Stomach (tissue), 8 donors: ENCODE measurements at regions not wholly inside any gene's neighbourhood (a gene's known extent, or its start where the extent isn't known, plus 50 kb on each side); places are given as distances from the start of the nearest gene placed in this dataset.
A peak's percentile ranks its signal among the peaks of the same experiment; 100 is the strongest.

Experiments used
- DNase-seq, 2 donors: peaks; one replicate each; pipeline versions ENCODE4 v3.0.0 to v3.0.0-alpha.2; 2013 to 2019
- H3K27ac ChIP-seq, 5 donors: fragments of 200-600 bp in 4 of 5; sonication (generic) in 4 of 5; one replicate each; pipeline ENCODE4 v1.5.1; 2013 to 2019; ENCODE audit warnings: mild to moderate bottlenecking in 1 of 5, moderate library complexity in 1 of 5
- H3K27me3 ChIP-seq, 3 donors: fragments of 200-600 bp; sonication (generic); one replicate each; pipeline ENCODE4 v1.5.1; 2017 to 2019; ENCODE audit warnings: mixed run types in 1 of 3
- H3K36me3 ChIP-seq, 4 donors: fragments of 200-600 bp; sonication (generic); 1 replicate in 3 of 4; 2 replicates in 1 of 4; pipeline ENCODE4 v1.5.1; 2016 to 2019
- H3K4me1 ChIP-seq, 4 donors: fragments of 200-600 bp; sonication (generic); one replicate each; pipeline ENCODE4 v1.5.1; 2016 to 2019
- H3K4me3 ChIP-seq, 4 donors: fragments of 200-600 bp; sonication (generic) in 3 of 4; one replicate each; pipeline ENCODE4 v1.5.1; 2016 to 2019; ENCODE audit warnings: mild to moderate bottlenecking in 1 of 4
- H3K9me3 ChIP-seq, 4 donors: fragments of 200-600 bp; sonication (generic); one replicate each; pipeline ENCODE4 v1.5.1; 2016 to 2019
- EP300 ChIP-seq: sonication (generic); formaldehyde crosslinking; IDR thresholded peaks from one replicate; pipeline ENCODE4 v1.6.1; 2017; ENCODE audit warnings: antibody characterized with exemption
- POLR2A ChIP-seq, 4 donors: fragments of 450-650 bp; IDR thresholded peaks; one replicate each; pipeline ENCODE4 v1.6.1; 2016; ENCODE audit warnings: antibody characterized with exemption in 4 of 4, control low read depth in 2 of 4, mild to moderate bottlenecking in 1 of 4, moderate library complexity in 1 of 4
- POLR2AphosphoS5 ChIP-seq, 3 donors: sonication (generic); formaldehyde crosslinking; IDR thresholded peaks; one replicate each; pipeline ENCODE4 v1.6.1; 2016; ENCODE audit warnings: antibody characterized with exemption in 3 of 3
- WGBS, 5 donors: extraction: QIAGEN DNeasy Blood & Tissue Kit in 3 of 5; methylation state at CpG; one replicate each; pipeline versions ENCODE4 v1.1.5 to v1.1.7; 2013 to 2018; 5-methylcytosine and 5-hydroxymethylcytosine counted together
- intact Hi-C: fragments of 100-400 bp; cut with DNase I; formaldehyde crosslinking; loops from one replicate; pipeline ENCODE4 v1.15.1; 2023; ENCODE audit warnings: low total_unique reads
- TF ChIP-seq, protein P1 (sequence below), 7 experiments: fragments of 450-650 bp in 4 of 7; fragments of 200-600 bp in 3 of 7; sonication (generic) in 3 of 7; IDR thresholded peaks; one replicate each; pipeline ENCODE4 v1.5.1; 2016 to 2019; ENCODE audit warnings: antibody characterized with exemption in 7 of 7, control low read depth in 2 of 7, mild to moderate bottlenecking in 1 of 7
- donor health status: healthy with polysubstance abuse.
- donor health status: Bipolar disorder and iron deficiency.
- donor health status: healthy.

DNA sequence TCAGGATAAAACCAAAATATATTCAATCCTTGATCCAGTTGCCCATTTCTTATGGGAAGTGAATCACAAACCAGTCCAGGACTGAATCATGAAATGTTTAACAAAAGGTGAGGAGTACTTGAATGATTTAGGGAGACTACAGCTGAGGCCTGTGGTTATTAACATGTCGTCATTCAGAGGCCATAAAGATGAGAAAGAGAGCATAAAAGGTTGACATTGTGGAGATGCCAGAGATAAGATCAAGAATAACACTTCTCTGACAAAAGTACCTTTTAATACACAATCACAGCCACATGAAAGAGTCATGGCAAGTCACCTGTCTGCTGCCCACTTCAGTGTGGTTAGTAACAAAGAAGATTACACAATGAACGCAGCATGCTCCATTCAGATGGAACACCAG is 1195.7 kb upstream of the SORCS1 start:
- intact Hi-C loops, result no loop called here
- no peak overlapping the region for H3K4me3 ChIP-seq
- no peak overlapping the region for H3K27ac ChIP-seq
- 54 to 80% (median 71%) methylated on average over 2 of the region's 2 CpGs for WGBS, 5 donors
- no peaks in the 10 kb centered on the region for H3K36me3 ChIP-seq
- TF ChIP-seq, protein P1, sequence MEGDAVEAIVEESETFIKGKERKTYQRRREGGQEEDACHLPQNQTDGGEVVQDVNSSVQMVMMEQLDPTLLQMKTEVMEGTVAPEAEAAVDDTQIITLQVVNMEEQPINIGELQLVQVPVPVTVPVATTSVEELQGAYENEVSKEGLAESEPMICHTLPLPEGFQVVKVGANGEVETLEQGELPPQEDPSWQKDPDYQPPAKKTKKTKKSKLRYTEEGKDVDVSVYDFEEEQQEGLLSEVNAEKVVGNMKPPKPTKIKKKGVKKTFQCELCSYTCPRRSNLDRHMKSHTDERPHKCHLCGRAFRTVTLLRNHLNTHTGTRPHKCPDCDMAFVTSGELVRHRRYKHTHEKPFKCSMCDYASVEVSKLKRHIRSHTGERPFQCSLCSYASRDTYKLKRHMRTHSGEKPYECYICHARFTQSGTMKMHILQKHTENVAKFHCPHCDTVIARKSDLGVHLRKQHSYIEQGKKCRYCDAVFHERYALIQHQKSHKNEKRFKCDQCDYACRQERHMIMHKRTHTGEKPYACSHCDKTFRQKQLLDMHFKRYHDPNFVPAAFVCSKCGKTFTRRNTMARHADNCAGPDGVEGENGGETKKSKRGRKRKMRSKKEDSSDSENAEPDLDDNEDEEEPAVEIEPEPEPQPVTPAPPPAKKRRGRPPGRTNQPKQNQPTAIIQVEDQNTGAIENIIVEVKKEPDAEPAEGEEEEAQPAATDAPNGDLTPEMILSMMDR (IDR thresholded peaks at IDR 0.05), result no peak
- TF ChIP-seq EP300 (no peak), POLR2A (IDR thresholded peaks at IDR 0.05) (no peak), POLR2AphosphoS5 (IDR thresholded peaks at IDR 0.05) (no peak)
- H3K4me1 ChIP-seq, result no peaks in the 10 kb centered on the region
- no peak for DNase-seq
- no peaks in the 10 kb centered on the region for H3K9me3 ChIP-seq
- H3K27me3 ChIP-seq, result no peaks in the 10 kb centered on the region

DNA sequence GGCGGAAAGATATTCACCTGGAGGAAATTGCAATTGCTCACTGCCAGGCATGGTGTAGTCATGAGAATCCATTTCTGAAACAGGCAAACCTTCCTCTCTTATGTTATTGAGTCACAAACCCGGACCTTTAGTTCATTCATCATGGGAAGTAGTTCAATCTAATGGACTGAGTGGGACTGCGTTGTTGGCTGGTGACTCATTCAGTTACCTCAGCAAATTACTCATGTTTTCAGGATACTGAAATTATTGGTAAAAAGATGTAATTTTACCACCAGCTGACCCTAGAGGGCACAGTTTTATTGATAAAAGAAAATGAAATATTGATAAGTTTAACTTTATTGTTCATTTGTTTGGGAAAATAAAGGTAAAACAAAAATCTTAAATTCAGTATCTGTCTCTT is 1194.4 kb upstream of the SORCS1 start:
- peak in 1 of 2 donors; percentile 13 for DNase-seq
- TF ChIP-seq EP300, result no peak
- no peak for TF ChIP-seq POLR2AphosphoS5 (IDR thresholded peaks at IDR 0.05)
- TF ChIP-seq POLR2A (IDR thresholded peaks at IDR 0.05), result no peak
- TF ChIP-seq, protein P1 (IDR thresholded peaks at IDR 0.05), result no peak
- Histone ChIP-seq H3K27me3 (no peaks in the 10 kb centered on the region), H3K9me3 (no peaks in the 10 kb centered on the region), H3K36me3 (no peaks in the 10 kb centered on the region), H3K4me3 (no peak overlapping the region), H3K27ac (no peak overlapping the region), H3K4me1 (no peaks in the 10 kb centered on the region)
- intact Hi-C loops, result no loop called here
- 25 to 49% (median 42%) methylated on average over 3 of the region's 3 CpGs for WGBS, 5 donors

DNA sequence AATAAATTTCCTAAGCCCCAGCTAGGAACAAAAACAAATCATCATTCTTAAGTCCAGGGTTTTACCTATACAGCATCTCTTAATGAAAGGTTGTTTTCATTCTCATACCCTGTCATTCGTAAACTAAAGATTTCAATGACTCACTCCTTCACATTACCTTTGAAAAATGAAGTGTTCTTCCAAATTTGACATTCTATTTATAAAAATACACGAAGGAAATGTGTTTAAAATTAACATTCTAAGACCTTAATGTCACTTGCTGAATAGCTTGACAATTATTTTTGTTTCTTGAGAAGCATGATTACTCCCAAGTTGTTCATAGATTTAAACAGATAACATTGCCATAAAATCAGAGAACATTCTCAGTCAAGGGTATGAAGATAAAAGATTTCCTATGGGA is 1188.3 kb upstream of the SORCS1 start:
- Histone ChIP-seq H3K36me3 (no peaks in the 10 kb centered on the region), H3K9me3 (no peaks in the 10 kb centered on the region), H3K4me3 (no peak overlapping the region), H3K27ac (no peak overlapping the region), H3K4me1 (no peaks in the 10 kb centered on the region), H3K27me3 (no peaks in the 10 kb centered on the region)
- intact Hi-C loops, result no loop called here
- TF ChIP-seq POLR2A (IDR thresholded peaks at IDR 0.05) (no peak), EP300 (no peak), POLR2AphosphoS5 (IDR thresholded peaks at IDR 0.05) (no peak)
- TF ChIP-seq, protein P1 (IDR thresholded peaks at IDR 0.05), result no peak
- no peak for DNase-seq
- 35 to 52% (median 42%) methylated on average over 2 of the region's 2 CpGs for WGBS, 5 donors

DNA sequence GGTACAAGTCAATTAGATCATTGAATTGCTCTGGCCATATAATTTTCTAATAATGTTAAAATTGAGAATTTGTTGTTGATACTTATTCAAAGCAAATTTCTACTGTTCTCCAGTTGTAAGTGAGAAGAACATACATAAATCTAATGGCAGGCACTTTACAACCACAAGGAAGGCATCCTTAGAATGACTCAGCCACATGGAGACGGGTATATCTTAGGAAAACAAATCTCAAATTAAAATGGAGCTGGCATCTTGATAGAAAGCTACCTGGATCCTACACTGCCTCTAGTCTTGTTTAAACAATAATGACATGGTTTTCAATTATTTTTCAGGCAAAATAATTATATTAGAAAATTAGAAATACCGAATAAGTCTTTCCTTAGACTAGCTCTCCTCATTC is 1183.7 kb upstream of the SORCS1 start:
- Histone ChIP-seq H3K36me3 (no peaks in the 10 kb centered on the region), H3K27ac (no peak overlapping the region), H3K9me3 (no peaks in the 10 kb centered on the region), H3K4me1 (no peaks in the 10 kb centered on the region), H3K27me3 (no peaks in the 10 kb centered on the region), H3K4me3 (no peak overlapping the region)
- DNase-seq, result no peak
- no peak for TF ChIP-seq EP300
- TF ChIP-seq, protein P1 (IDR thresholded peaks at IDR 0.05), result no peak
- TF ChIP-seq POLR2A (IDR thresholded peaks at IDR 0.05), result no peak
- TF ChIP-seq POLR2AphosphoS5 (IDR thresholded peaks at IDR 0.05), result no peak
- intact Hi-C loops, result no loop called here
- 72 to 85% (median 76%) methylated on average over 2 of the region's 2 CpGs for WGBS, 5 donors
